Effector CD4-positive, alpha-beta T cell (primary cell): ENCODE measurements at regions not wholly inside any gene's neighbourhood (a gene's known extent, or its start where the extent isn't known, plus 50 kb on each side); places are given as distances from the start of the nearest gene placed in this dataset.
A peak's percentile ranks its signal among the peaks of the same experiment; 100 is the strongest.

Experiments used
- DNase-seq: peaks from one replicate; pipeline ENCODE4 v3.0.0-alpha.2; 2020

DNA sequence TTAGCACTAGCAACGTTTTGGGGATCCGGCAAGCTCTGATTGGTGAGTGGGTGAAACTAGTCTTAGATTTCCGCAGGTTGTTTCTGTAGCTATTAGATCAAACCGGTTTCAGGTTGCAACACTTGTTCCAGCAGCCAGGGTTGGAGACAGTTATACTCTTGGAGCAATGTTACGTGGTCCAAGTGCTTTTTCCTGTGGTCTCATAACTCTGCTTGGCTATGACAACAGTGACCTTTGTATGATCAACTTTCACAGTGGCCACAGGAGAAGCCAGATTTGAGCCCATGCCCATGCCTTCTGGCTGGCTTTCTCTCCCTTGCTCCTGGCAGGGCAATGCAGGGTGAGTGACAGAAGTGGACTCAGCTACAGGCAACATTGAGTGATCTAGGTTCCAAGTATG lies 84.5 kb upstream of the TAF1B start:
- DNase-seq: no peak

DNA sequence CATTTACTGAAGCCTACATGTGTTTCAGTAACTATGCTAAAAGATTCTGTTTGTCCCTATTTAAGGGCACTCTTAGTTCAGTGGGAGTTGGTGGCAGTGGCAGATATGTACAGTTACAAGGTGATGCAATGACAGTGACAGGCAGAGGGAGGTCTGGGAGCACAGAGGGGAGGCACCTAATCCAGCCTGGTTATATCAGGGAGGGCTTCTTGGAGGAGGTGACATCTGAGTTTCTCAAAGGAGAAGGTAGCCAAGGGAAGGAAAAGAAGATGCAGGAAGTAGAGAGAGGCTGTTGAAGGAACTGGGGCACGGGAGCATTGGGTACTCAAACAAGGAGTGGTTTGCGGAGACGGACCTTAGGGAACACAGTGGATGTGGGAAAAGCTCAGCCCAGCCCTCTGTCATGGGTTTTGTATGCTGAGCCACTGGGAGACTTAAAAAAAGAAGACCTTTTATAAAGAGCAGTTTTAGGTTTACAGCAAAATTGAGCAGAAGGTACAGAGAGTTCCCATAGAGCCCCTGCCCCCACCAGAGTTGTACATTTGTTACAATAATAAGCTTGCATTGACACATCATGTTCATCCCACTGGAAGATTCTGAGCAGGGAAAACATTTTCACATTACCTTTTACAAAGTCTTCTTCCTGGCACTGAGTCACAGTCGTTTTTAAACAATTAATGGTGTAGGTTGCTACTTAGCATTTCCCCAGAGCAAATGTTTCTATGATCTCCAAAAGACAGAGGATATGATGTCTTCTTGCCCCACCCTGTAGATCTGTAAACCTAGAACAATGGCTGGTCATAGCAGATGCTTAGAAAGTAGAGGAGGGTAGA lies 83.0 kb upstream of the TAF1B start:
- no peak for DNase-seq

DNA sequence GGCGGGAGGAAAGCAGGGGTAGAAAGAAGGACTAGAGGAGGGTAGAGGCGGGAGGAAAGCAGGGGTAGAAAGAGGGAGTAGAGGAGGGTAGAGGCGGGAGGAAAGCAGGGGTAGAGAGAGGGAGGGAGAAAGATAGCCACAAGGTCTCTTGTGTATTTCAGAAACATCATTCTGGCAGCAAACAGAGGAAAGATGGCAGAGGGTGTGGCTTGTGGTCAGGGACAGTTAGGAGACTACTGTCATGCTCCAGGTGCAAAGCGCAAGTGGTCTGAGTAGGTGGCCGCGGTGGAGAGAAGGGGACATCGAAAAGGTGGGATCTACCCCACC lies 82.4 kb upstream of the TAF1B start:
- DNase-seq: no peak

DNA sequence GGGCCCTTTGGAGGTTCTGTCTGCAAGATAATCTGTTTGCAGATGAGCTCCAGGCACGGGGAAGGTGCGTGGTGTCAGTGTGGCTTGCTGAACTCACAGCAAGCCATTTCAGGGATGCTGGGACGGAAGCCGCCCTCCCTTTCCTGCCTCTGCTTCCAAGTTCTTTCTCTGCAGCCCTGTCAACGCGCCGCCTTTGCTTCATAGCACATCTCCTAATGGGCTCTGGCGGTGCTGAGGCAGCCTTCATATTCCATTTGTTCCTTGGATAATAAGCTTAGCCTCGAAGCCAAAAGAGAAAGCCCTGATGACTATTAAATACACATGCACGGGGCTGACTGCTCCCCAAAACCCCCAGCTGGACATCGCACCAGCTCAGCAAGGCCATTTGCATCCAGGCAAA lies 81.7 kb upstream of the TAF1B start:
- DNase-seq: no peak

DNA sequence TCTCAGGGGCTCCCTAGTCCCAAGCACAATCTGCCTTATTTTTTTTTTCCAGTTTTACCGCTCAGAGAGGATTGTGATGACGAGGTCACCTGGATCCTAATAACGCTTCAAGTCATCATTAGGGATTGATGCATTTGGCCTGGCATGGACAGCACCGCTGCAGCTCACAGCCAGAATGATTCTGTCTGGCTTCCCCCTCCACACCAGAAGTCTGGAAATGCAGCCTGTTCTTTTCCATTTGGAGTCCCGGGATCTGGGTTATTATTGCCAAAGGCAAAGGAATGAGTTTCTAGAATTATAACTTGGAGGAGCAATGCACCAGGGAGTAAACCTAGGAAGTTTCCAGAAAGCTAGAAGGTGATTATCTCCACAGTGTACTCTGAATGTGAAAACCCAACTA lies 81.1 kb upstream of the TAF1B start:
- DNase-seq: no peak

DNA sequence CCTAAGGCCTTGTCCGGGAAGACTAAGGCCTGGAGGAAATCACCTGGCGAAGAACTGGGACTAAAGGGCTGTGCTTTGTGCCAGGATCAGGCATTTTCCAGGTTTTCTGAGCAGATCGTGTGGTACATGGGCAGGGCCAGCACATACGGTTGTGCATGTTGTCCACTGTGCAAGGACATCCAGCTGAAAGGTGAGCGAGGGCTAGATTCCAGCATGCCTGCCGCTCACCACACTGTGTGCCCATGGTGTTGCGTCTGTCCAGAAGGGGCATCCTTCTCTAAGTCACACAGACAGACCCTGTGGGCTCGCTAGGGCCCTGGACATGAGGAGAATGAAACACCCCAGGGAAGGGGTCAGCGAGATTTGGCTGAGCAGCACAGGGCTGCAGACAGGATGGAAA lies 80.3 kb upstream of the TAF1B start:
- no peak for DNase-seq

DNA sequence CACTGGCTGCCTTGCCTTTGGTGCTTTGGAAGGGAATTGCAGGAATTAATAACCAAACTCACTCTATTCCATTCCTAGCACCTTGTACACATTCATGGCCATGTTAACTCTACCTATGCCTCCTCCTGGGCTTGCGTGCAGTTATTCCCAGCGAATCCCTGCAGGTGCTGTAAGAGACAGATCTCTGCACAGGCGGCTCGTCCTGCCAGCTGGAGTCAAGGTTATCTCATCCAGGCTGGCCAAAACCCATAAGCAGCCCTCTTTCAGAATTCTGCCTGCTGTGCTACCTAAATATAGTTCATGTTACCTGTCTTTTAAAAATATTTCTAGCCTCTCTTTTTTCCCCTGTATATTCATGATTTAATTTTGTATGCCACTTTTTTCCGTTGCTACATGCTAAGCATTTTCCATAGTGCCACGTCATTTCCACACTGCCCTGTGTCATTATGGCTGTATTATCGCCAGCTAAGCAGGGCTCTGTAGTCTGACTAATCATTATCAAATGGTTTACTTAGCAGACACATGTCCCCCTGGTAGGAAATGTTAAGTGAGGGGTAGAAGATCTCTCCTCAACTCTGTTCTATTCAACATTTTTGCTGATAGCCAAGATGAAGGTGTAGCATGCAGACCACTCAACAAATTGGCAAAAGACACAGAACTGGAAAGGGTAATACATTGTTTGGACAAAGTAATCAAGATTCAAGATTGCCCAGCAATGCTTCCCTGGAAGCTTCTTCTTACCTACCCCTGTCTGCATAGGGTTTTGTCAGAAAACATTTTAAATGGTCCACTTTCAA lies 79.7 kb upstream of the TAF1B start:
- DNase-seq: no peak

DNA sequence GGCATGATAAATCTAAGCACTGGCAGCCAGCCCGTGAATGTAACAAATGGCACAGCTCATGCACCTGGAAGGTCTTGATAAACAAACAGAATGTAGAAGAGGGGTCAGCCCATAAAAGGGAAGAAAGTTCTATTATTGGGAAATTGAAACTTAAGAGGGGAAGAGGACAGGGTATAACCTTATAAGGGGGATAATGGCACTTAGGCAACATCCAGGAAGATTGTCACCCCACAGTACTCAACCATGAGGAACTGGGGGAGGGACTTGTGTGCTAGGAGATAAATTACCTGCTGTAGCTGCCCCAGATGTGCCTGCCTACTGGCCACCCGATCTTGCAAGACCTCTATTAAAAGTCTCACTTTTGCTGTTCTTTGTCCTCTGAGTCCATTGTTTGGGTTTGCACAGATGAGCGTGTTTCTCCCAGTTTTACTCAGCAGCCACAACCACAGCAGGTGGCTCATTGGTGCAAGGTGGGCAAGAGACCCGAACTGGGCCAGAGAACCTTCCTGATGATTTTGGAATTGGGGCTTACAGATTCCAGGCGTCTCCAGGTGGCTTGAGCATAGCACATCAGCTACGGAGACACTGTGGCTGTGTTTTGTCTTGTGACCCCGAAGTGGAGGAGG lies 79.0 kb upstream of the TAF1B start:
- no peak for DNase-seq

DNA sequence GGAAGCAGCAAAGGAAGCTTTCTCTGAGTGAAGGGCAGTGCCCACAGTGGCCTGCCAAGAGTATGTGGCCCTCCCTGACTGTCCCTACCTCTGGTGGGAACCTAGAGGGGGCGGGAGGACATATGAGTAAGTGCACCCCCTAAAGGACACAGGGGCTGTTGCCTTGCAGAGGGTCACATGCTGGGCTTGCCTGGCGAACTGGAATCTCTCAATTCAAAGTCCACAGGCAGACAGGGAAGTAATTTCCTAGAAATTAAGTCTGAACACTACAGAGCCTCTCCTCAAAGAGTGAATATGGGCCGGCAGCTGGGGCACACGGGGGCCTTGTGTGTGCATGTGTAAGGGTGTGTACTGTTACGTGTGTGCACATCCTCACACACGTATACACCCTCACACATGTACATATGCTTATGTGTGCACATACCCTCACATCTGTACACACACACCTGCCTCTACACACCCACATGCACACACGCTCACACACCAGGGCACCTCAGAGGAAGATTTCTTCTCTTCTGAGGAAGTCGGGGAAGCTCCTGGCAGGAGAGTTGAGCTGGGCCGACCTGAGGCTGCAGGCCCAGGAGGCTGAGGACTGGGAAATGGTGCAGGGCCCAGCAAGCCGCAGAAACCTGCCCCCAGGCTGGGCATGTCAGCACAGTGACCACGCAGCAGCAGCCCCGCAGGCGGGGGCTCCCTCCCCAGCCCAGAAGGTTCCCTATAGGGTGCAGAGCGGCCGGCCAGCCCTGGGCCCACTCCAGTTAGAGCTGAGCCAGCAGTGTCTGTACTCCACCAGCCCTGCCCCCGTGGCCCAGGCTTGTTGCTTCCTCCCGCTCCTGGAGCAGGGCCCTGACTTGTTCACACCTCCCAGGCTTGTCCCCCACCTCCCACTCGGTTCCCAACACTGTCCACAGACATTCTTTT lies 77.4 kb upstream of the TAF1B start:
- DNase-seq: no peak

DNA sequence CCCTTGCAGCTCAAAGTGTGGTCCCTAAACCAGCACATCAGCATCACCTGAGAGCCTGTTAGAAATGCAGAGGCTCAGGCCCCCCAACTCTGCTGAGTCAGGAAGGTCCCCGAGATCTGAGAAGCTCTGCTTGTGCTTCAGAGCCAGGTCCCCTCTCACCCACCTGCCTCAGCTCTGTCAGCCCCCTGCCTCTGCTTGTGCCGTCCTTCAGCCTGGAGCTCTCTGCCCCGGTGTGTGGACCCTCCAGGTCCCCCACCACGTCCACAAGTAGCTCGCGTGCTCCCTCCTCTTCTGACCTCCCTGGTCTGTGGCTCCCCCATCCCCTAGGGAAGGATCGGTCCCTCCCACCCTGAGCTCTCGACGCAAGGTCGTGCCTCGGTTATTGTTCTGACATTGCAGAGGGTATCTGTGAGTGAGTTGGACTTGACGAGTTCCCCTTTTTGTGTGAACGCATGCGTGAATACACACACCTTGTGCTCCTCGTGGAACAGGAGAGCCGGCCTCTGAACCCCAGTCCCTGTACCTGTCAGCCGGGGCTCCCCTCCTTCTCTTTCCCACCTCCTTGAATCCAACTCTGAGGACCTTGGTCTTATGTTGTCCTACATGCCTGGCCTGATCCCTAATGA lies 75.5 kb upstream of the TAF1B start:
- DNase-seq: no peak

DNA sequence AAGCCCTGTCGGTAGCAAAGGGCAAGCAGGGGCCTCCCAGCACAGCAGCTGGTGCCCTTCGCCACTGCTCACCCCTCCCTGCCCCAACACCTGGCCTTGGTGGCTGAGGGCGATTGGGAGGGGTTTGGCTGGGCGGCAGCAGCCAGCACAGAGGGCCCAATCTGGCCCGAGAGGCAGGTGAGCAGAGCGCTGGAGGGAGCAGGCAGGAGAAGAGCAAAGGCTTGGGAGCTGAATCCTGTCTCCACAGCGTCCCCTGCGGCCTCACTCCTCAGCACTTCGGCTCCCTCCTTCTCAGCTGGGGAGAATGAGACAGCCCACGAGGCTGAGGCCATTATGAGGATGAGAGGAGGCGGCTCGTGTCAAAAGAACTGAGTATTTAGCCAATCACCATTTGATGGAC lies 74.9 kb upstream of the TAF1B start:
- no peak for DNase-seq

DNA sequence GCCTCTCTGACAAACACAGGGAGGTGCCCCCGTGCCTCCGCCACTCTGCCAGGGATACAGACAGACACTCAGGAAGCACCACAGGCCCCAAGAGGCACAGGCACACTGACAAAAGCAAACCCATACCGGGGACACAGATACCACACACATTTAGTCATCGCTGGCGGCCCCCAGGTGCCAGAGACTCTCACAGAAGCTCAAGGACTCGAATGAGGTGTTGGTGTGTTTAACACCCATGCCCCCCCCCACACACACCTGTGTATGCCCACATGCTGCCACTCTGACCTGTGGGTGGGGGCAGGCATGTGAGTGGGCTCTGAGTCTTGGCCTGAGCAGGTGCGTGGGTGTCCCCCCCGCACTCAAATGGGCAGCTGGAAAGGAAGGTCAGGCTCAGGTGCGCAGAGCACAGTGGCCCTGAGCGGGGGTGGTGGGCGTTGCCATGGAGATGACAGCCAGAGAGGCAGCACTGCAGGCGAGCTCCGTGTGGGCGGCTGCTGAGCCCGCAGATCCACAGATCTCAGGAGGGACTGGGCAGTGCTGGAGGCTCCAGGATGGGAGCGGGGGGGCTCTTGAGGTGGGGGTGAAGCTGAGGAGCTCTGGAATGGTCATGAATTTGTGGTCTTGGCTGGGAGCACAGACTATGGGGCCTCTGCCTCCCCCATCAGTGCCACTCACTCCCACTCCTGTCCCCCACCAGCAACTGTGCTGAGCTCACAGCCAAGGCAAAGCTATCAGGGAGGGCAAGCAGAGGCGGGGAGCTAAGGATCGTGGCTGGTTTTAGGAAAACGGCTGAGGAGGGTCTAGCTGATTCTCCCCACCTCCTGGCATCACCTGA lies 73.9 kb upstream of the TAF1B start:
- no peak for DNase-seq

DNA sequence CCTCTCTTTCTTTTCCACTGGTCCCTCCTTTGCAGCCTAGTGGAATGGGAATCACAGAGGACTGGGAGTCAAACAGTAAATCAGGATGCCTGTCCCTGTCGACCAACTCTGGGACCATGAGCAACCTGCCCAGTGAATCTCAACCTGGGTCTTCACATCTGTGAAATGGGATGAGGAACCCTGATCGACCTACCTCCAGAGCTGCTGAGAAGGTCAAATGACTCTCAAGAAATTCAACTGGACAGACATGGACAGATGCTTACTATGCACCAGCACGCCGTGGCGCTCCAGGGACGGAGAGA lies 73.3 kb upstream of the TAF1B start:
- no peak for DNase-seq

DNA sequence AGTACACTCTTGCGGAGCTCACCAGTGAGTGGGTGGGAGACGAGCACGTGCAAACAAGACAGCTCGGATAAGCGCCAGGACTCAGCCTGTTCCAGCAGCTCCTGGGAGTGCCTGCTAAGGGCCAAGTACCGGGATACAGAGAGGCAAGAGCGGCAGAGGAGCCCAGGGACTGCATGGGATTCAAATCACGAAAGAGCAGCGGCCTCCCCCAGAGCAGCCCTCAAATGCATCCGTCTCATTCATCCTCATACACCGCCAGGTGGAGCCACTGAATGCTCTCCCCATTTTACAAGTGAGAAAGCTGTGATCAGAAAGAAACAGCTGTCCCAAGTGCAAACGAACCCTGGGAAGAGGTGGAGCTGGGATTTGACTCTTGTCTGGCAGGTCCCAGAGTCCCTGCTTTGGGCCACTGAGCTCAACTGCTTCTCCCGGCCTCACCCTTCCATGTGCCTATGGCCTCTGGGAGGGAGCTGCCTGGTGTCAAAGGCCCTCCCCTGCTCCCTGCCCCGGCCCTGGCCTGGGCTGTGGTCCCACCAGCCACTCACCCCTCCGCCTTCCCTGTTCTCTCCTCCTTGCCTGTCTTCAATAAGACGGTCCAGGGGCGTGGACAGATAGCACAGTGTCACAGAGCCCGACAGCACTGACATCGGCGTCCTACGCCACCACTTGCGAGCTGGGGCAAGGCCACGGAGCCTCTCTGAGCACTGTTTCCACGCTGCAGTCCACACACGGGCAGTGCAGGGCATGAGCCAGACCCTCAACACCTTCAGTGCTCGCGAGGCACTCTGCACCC lies 72.8 kb upstream of the TAF1B start:
- peak; percentile 36 for DNase-seq

DNA sequence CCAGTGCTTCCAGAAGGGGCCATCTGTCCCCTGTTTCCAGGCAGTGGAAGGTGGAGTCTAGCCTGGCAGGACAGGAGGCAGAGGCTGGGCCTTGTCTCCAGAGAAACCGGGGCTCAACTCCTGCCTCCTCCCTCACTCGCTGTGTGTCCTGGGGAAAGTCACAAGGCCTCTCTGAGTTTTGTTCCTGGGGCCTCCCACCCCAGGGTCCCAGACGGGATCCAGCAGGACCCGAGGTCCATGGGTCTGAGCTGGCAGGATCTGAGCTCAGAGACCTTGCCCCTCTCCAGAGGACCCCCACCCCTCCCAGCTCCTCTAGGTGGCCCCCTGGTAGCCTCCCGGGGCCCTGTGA lies 72.2 kb upstream of the TAF1B start:
- no peak for DNase-seq

DNA sequence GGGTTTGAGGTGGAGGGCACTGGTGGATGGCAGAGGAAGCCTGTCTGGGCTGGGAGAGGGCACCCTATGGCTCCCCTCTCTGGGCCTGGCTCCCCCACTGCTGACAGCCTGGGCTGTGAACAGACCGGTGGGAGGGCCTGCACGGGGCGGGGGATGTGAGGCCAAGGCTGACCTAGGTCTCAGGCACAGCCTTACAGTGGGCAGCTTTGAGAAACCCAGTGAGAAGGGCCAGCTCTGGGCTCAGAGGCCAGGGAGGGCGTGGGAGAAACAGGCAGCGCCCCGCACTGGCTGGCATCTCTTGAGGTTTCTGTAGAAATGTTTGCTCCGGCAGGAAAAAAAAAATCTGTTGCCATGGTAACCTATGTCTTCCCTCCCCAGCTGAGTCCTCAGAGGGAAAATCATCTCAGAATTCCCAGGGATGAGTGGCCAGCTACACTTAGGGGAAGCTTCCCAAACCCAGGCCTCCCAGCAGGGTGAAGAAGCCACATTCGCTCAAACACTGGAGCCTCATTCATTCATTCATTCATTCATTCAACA lies 71.7 kb upstream of the TAF1B start:
- no peak for DNase-seq

DNA sequence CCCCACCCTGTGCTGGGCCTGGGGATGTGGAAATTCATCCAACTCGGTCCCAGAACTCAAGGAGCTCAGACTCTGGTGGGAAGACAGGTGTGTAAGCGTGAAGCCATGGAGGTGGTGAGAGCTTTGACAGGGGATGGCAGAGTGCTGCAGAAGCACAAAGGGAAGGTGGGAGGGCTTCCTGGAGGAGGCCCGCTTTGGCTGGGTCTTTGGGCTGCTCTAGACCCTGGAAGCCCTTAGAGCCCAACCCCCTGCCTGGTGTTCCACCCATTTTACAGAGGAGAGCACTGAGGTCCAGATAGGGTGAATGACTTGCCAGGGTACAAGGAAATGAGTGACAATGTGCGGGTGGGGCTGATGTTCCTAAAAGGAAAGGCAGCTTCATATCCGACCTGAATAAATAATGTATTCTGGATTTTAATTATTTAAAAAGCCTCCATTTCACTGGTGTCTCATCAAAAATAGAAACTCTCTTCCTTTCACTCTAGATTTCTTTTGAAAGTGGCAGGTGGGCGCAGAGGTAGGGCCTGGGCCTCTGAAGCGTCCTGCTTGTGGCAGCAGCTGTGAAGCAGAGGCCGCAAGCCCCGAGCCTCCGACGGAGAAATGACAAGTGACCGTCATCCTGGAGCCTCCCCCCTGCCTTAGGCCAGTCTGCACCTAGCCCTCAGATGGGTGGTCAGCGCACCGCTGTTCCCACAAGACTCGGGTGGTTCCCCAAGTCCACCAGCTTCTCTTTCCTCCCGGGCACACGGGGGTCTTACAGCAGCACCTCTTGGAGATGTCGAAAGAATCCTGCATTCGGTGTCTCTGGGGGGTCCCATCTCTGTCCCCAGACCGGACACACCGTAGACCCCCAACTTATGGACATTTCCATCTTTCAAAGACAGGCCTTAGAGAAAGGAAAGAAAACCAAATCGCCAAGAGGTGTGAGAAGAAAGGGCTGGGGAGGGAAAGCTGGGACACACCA lies 71.0 kb upstream of the TAF1B start:
- no peak for DNase-seq

DNA sequence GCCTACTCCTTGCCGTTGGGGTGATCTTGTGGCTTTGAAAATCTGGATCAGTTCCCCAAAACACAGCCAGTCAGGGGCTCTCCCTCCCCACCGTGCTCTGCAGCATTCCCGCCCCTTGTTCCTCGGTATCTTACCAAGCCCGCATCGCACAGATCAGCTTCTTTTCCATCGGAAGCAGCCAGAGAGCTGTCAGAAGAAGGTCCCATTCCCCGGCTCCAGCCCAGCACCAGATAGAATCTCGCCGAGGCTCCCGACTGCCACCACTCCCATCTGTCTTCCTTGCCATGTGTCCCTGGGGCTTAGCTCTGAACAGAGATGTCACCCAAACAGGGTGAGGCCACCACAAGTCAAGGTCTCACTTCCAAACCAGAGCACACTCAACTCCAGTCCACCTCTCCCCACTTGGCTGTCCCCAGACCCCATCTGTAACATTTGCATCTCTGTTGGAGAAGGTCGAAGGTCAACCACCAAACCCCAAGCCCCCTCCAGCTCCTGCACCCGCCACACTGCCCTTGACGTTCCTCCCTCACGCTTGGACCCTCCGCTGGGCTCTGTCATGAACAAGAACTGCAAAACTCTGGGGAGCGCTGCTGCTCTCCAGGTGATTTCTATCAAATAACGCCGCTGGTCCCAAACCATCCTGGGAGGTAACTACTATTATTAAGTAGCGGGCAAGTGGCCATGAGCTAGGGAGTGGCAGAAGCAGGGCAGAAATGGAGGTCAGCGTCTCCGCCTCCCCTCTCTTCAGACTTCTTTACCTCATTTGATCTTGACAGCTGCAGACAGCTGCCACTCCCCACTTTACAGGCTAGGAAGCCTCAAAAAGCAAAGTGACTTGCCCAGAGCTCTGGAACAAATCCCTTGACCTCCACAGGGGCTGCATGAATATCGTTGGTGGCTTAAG lies 70.0 kb upstream of the TAF1B start:
- DNase-seq: no peak

DNA sequence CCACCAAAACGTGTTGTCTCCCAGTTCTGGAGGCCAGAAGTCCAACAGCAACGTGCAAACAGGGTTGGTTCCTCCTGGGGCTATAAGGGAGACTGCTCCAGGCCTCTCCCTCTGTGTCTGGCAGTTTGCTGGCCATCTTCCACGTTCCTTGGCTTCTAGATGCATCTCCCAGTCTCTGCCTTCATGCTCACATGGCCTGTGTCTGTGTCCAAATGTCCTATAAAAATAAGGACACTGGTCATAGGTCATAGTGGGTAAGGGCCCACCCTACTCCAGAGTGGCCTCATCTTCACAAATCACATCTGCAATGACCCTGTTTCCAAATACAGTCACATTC lies 69.4 kb upstream of the TAF1B start:
- DNase-seq: no peak
